Adrenal gland (tissue), 9 donors: ENCODE measurements at regions not wholly inside any gene's neighbourhood (a gene's known extent, or its start where the extent isn't known, plus 50 kb on each side); places are given as distances from the start of the nearest gene placed in this dataset.

Experiments used
- DNase-seq, 7 donors: peaks; one replicate each; pipeline ENCODE4 v3.0.0-alpha.2; 2019 to 2020
- H3K27ac ChIP-seq, 5 donors: fragments of 200-600 bp; sonication (generic) in 4 of 5; 1 replicate in 3 of 5; 2 replicates in 2 of 5; pipeline versions ENCODE4 v1.5.1 to v1.8.0; 2016 to 2020; ENCODE audit warnings: mild to moderate bottlenecking in 1 of 5
- H3K27me3 ChIP-seq: fragments of 200-600 bp; 2 replicates; pipeline ENCODE4 v1.8.0; 2021
- H3K36me3 ChIP-seq, 2 donors: fragments of 200-600 bp; replicated peaks in 1 of 2; 1 replicate in 1 of 2; 2 replicates in 1 of 2; pipeline versions ENCODE4 v1.5.1 to v1.8.0; 2018 to 2022
- H3K4me1 ChIP-seq, 2 donors: fragments of 200-600 bp; replicated peaks in 1 of 2; 1 replicate in 1 of 2; 2 replicates in 1 of 2; pipeline versions ENCODE4 v1.5.1 to v1.8.0; 2018 to 2021
- H3K4me3 ChIP-seq, 4 donors: fragments of 200-600 bp; sonication (generic) in 3 of 4; one replicate each; pipeline ENCODE4 v1.5.1; 2016 to 2018
- H3K9me3 ChIP-seq, 3 donors: fragments of 200-600 bp; sonication (generic) in 1 of 3; replicated peaks in 1 of 3; 1 replicate in 2 of 3; 2 replicates in 1 of 3; pipeline versions ENCODE4 v1.5.1 to v1.8.0; 2016 to 2021
- CTCF ChIP-seq, 6 experiments: fragments of 450-650 bp in 4 of 6; fragments of 200-600 bp in 2 of 6; sonication (generic) in 1 of 6; IDR thresholded peaks; 1 replicate in 5 of 6; 2 replicates in 1 of 6; pipeline versions ENCODE4 v1.5.1 to v1.8.0; 2016 to 2021; ENCODE audit warnings: antibody characterized with exemption in 6 of 6, mild to moderate bottlenecking in 2 of 6, moderate library complexity in 1 of 6
- POLR2A ChIP-seq, 2 donors: fragments of 450-650 bp; IDR thresholded peaks; one replicate each; pipeline ENCODE4 v1.6.1; 2017; ENCODE audit warnings: antibody characterized with exemption in 2 of 2, mild to moderate bottlenecking in 2 of 2, moderate library complexity in 1 of 2
- WGBS, 4 donors: extraction: QIAGEN DNeasy Blood & Tissue Kit in 2 of 4; methylation state at CpG; one replicate each; pipeline versions ENCODE4 v1.1.5 to v1.1.7; 2013 to 2017; 5-methylcytosine and 5-hydroxymethylcytosine counted together
- intact Hi-C, 2 donors: fragments of 100-400 bp; cut with DNase I; formaldehyde crosslinking; loops; one replicate each; pipeline versions ENCODE4 v1.14.1 to v1.15.0; 2022 to 2023
- donor health status: healthy with polysubstance abuse.
- donor health status: Bipolar disorder and iron deficiency.
- donor health status: DM: yes; HTN: yes; CAD: no.
- donor health status: DM: no; HTN: no; CAD: no.
- donor health status: DM: no; HTN: no; CAD: no.

GRCh38 chr6:11380549-11380948 lies 148.1 kb upstream of the NEDD9 start:
- intact Hi-C loops, result no loop called here
- Histone ChIP-seq H3K4me3 (no peak overlapping the region), H3K4me1 (no peaks in the 10 kb centered on the region), H3K27me3 (no peaks in the 10 kb centered on the region), H3K36me3 (no peaks in the 10 kb centered on the region), H3K27ac (no peak overlapping the region), H3K9me3 (no peaks in the 10 kb centered on the region)
- 70 to 83% (median 75%) methylated on average over 7 of the region's 7 CpGs for WGBS, 4 donors
- TF ChIP-seq CTCF (IDR thresholded peaks at IDR 0.05) (no peak), POLR2A (IDR thresholded peaks at IDR 0.05) (no peak)
- no peak for DNase-seq

GRCh38 chr6:11379805-11380204 lies 147.3 kb upstream of the NEDD9 start:
- TF ChIP-seq POLR2A (IDR thresholded peaks at IDR 0.05), result no peak
- Histone ChIP-seq H3K4me3 (no peak overlapping the region), H3K27ac (no peak overlapping the region), H3K9me3 (no peaks in the 10 kb centered on the region), H3K4me1 (no peaks in the 10 kb centered on the region), H3K36me3 (no peaks in the 10 kb centered on the region), H3K27me3 (no peaks in the 10 kb centered on the region)
- 81 to 93% (median 86%) methylated on average over 4 of the region's 4 CpGs for WGBS, 4 donors
- intact Hi-C loops, result no loop called here
- no peak for DNase-seq

- Histone ChIP-seq H3K27me3 (no peaks in the 10 kb centered on the region), H3K4me1 (no peaks in the 10 kb centered on the region)
- intact Hi-C loops, result no loop called here
These were observed 146.2 kb upstream of the NEDD9 start for GRCh38 chr6:11378639-11379038.

GRCh38 chr6:11374036-11375010 lies 141.9 kb upstream of the NEDD9 start:
- DNase-seq, result no peak
- intact Hi-C loops, result no loop called here
- WGBS, 4 donors, result 65 to 72% (median 70%) methylated on average over 4 of the region's 4 CpGs

More at GRCh38 chr6:11378639-11379038, 146.2 kb upstream of the NEDD9 start:
- Histone ChIP-seq H3K4me3 (no peak overlapping the region), H3K36me3 (no peaks in the 10 kb centered on the region), H3K27ac (no peak overlapping the region), H3K9me3 (no peaks in the 10 kb centered on the region)
- 67 to 91% (median 71%) methylated on average over 4 of the region's 4 CpGs for WGBS, 4 donors
- DNase-seq, result no peak
- TF ChIP-seq CTCF (IDR thresholded peaks at IDR 0.05) (no peak), POLR2A (IDR thresholded peaks at IDR 0.05) (no peak)

More at GRCh38 chr6:11374036-11375010, 141.9 kb upstream of the NEDD9 start:
- H3K27ac ChIP-seq, result no peak overlapping the region
- H3K4me1 ChIP-seq, result no peaks in the 10 kb centered on the region
- no peaks in the 10 kb centered on the region for H3K27me3 ChIP-seq
- no peak for TF ChIP-seq POLR2A (IDR thresholded peaks at IDR 0.05)
- TF ChIP-seq CTCF (IDR thresholded peaks at IDR 0.05), result no peak
- no peaks in the 10 kb centered on the region for H3K36me3 ChIP-seq
- H3K9me3 ChIP-seq, result no peaks in the 10 kb centered on the region
- no peak overlapping the region for H3K4me3 ChIP-seq
